ENCODE measurements at regions not wholly inside any gene's neighbourhood (a gene's known extent, or its start where the extent isn't known, plus 50 kb on each side); places are given as distances from the start of the nearest gene placed in this dataset.

GRCh38 chr19:31759359-31759758 lies 410.1 kb upstream of the TSHZ3 start:
- H2BK15ac ChIP-seq (ENCODE audit: low read length) = no peak overlapping the region
- H3K9ac ChIP-seq (replicated peaks in 1 of 4; ENCODE audit: extremely low read depth in 1 of 4, low read depth in 3 of 4, low read length in 3 of 4) = no peak overlapping the region
- 0 out of 2 replicates have a peak overlapping the region, but pooled peaks have one; percentile 59 for H2AFZ ChIP-seq (ENCODE audit: low read length)
- H3K79me2 ChIP-seq (ENCODE audit: control insufficient read depth in 1 of 2, insufficient read depth in 2 of 2, low read length in 2 of 2) = no peaks in the 10 kb centered on the region
- no peak for FAIRE-seq
- no peak overlapping the region for H3K4me2 ChIP-seq (ENCODE audit: insufficient read depth in 1 of 2, low read depth in 2 of 2, low read length in 2 of 2)
- H3K4me3 ChIP-seq (ENCODE audit: extremely low read depth in 1 of 4, insufficient read depth in 2 of 4, low read depth in 3 of 4, low read length in 4 of 4) = no peak overlapping the region
- no peak overlapping the region for H4K5ac ChIP-seq (ENCODE audit: insufficient read length, low read depth, low read length)
- H3K18ac ChIP-seq (ENCODE audit: extremely low read depth, low read length) = no peak overlapping the region
- ChIA-PET CTCF (ENCODE audit: partially characterized antibody) (interaction anchor here (1.0 kb wide), 1 partner anchor 580 kb away, joined by 3 read pairs; no protein-coding TSS in a partner anchor), POLR2A (ENCODE audit: partially characterized antibody) (no interaction called here)
- H3K4ac ChIP-seq (replicated peaks; ENCODE audit: insufficient read length, low read depth, low read length) = no peak overlapping the region
- H3K14ac ChIP-seq (ENCODE audit: insufficient read length) = no peak overlapping the region
- no peak overlapping the region for H3K27ac ChIP-seq (ENCODE audit: low read depth, low read length)
- H3K79me1 ChIP-seq (ENCODE audit: low read depth, low read length) = no peaks in the 10 kb centered on the region
- no peaks in the 10 kb centered on the region for H3K27me3 ChIP-seq (replicated peaks in 1 of 4; ENCODE audit: control insufficient read depth in 3 of 4, extremely low read depth in 1 of 4, insufficient read depth in 3 of 4, low read length in 3 of 4)
- no peaks in the 10 kb centered on the region for H3K23me2 ChIP-seq (ENCODE audit: low read depth, low read length)
- DNase-seq (ENCODE audit: low read depth in 1 of 2, low spot score in 2 of 2) = no peak
- H4K91ac ChIP-seq (replicated peaks; ENCODE audit: insufficient read length, low read length) = no peak overlapping the region
- H2BK12ac ChIP-seq (ENCODE audit: low read depth, low read length) = no peak overlapping the region
- H2BK5ac ChIP-seq (ENCODE audit: low read depth, low read length) = no peak overlapping the region
- H2AK5ac ChIP-seq (ENCODE audit: low read depth, low read length) = no peak overlapping the region
- H3K56ac ChIP-seq (replicated peaks; ENCODE audit: insufficient read length, low read depth, low read length) = no peak overlapping the region
- no peaks in the 10 kb centered on the region for H3K9me3 ChIP-seq (ENCODE audit: insufficient read depth in 2 of 2, low read depth in 1 of 2, low read length in 1 of 2)
- TF ChIP-seq HDAC2 (IDR thresholded peaks at IDR 0.05; ENCODE audit: borderline replicate concordance in 1 of 2, low read depth in 2 of 2, low read length in 2 of 2) (no peak), KDM4A (IDR thresholded peaks at IDR 0.05; ENCODE audit: low read depth, low read length, severe bottlenecking) (no peak)
- no peak overlapping the region for H3K23ac ChIP-seq (ENCODE audit: insufficient read length)
- H4K8ac ChIP-seq (ENCODE audit: extremely low read depth, insufficient read depth, low read length) = no peak overlapping the region
- no peak overlapping the region for H2BK20ac ChIP-seq (ENCODE audit: low read length)
- H4K20me1 ChIP-seq (replicated peaks in 1 of 2; ENCODE audit: control insufficient read depth in 1 of 2, insufficient read depth in 2 of 2, low read length in 2 of 2) = no peaks in the 10 kb centered on the region
- 88% methylated on average over 4 of the region's 4 CpGs; no CpG with 5 or more reads in 1 of the 2 experiments for WGBS, 2 experiments (ENCODE audit: extremely low coverage in 1 of 2, insufficient coverage in 1 of 2, insufficient read length in 1 of 2, insufficient replicate concordance in 2 of 2, low coverage in 1 of 2, low lambda C conversion rate in 2 of 2, missing lambda C conversion rate in 1 of 2)
- H3K4me1 ChIP-seq (replicated peaks in 1 of 4; ENCODE audit: control insufficient read depth in 3 of 4, insufficient read depth in 4 of 4, low read length in 3 of 4) = peaks cover 2 to 7% (median 3%) of the 10 kb centered on the region in 4 experiments; a peak in 5 of 7 replicates
- H3K36me3 ChIP-seq (ENCODE audit: control insufficient read depth in 2 of 4, insufficient read depth in 4 of 4, low read length in 3 of 4) = no peaks in the 10 kb centered on the region
- H2BK120ac ChIP-seq (replicated peaks; ENCODE audit: low read depth, low read length) = no peak overlapping the region
